K562 (cell line): ENCODE measurements at regions not wholly inside any gene's neighbourhood (a gene's known extent, or its start where the extent isn't known, plus 50 kb on each side); places are given as distances from the start of the nearest gene placed in this dataset.

Experiments
- ATAC-seq: fragments of 200-7000 bp; cut with Tn5 transposase; 3 replicates; pipeline ENCODE4 v1.9.1; 2020; ENCODE audit warnings: moderate library complexity
- BruUV-seq: library from RNA; stranded (reverse); fragments of 400-500 nt; replicated peaks from 2 replicates; lab custom pipeline; 2021; lab: Mats Ljungman, UMichigan
- CTCF ChIA-PET: fragments of 300-600 bp; formaldehyde crosslinking; extraction: SDS; loops from one replicate; lab custom pipeline; 2021; ENCODE audit warnings: low intra/inter-chr PET ratio; lab: Yijun Ruan, JAX
- POLR2A ChIA-PET: fragments of 300-600, 350-650 bp; sonication (Branson Sonifier 250); formaldehyde crosslinking; extraction: SDS; loops from one replicate; lab custom pipeline; 2021; ENCODE audit warnings: antibody characterized with exemption, inconsistent platforms; lab: Yijun Ruan, JAX
- DNase-seq, 4 experiments: peaks; one replicate each; pipeline versions ENCODE4 v3.0.0 to v3.0.0-alpha.2; 2011 to 2018; ENCODE audit warnings: low spot score in 3 of 4, mixed read lengths in 3 of 4; ENCODE audit errors: extremely low read depth in 1 of 4
- FAIRE-seq: peaks from 2 replicates; lab custom pipeline; 2011; peaks lifted over from hg19 to GRCh38; lab: Jason Lieb, UNC
- H2AFZ ChIP-seq: 2 replicates; pipeline ENCODE4 v1.6.0; 2011; ENCODE audit warnings: low read depth, low read length, control low read depth, inconsistent platforms
- H3K27ac ChIP-seq: fragments of 200-600 bp; 3 replicates; pipeline ENCODE4 v1.8.0; 2011; ENCODE audit warnings: low read depth, mild to moderate bottlenecking, control low read depth, inconsistent platforms, low read length, moderate library complexity, mixed read lengths; ENCODE audit errors: extremely low read depth
- H3K27me3 ChIP-seq, 2 experiments: fragments of 300-600 bp in 1 of 2; 2 replicates in 1 of 2; 3 replicates in 1 of 2; pipeline versions ENCODE4 v1.6.0 to v1.8.0; 2011; ENCODE audit warnings: inconsistent platforms in 2 of 2, low read length in 2 of 2, mild to moderate bottlenecking in 1 of 2, mixed read lengths in 1 of 2, moderate library complexity in 1 of 2; ENCODE audit not compliant: control insufficient read depth in 2 of 2, insufficient read depth in 2 of 2
- H3K36me3 ChIP-seq: fragments of 300-600 bp; 3 replicates; pipeline ENCODE4 v1.8.0; 2011; ENCODE audit warnings: mild to moderate bottlenecking, low read length, inconsistent platforms; ENCODE audit not compliant: control insufficient read depth, insufficient read depth
- H3K4me1 ChIP-seq, 2 experiments: fragments of 200-600 bp in 1 of 2; replicated peaks in 1 of 2; 2 replicates in 1 of 2; 3 replicates in 1 of 2; pipeline versions ENCODE4 v1.5.1 to v1.8.0; 2011; ENCODE audit warnings: inconsistent platforms in 2 of 2, low read length in 2 of 2, mild to moderate bottlenecking in 1 of 2, mixed read lengths in 1 of 2, moderate library complexity in 1 of 2; ENCODE audit not compliant: control insufficient read depth in 2 of 2, insufficient read depth in 2 of 2
- H3K4me2 ChIP-seq: 2 replicates; pipeline ENCODE4 v1.6.1; 2011; ENCODE audit warnings: low read length, control low read depth, inconsistent platforms, mixed read lengths; ENCODE audit not compliant: insufficient read depth
- H3K4me3 ChIP-seq: fragments of 200-600 bp; sonication (generic), shearing (Covaris generic); 2 replicates; pipeline ENCODE4 v1.5.1; 2016; ENCODE audit warnings: control low read depth, inconsistent platforms
- H3K79me2 ChIP-seq: fragments of 200-600 bp; 3 replicates; pipeline ENCODE4 v1.8.0; 2011; ENCODE audit warnings: low read length, inconsistent platforms; ENCODE audit not compliant: control insufficient read depth, insufficient read depth
- H3K9ac ChIP-seq, 2 experiments: 2 replicates each; pipeline versions ENCODE4 v1.6.0 to v1.6.1; 2011; ENCODE audit warnings: low read depth in 2 of 2, low read length in 2 of 2, control low read depth in 1 of 2, inconsistent platforms in 1 of 2, mild to moderate bottlenecking in 1 of 2, mixed read lengths in 1 of 2; ENCODE audit not compliant: insufficient read depth in 1 of 2
- H3K9me1 ChIP-seq: one replicate; pipeline ENCODE4 v1.6.0; 2011; ENCODE audit warnings: inconsistent platforms, mild to moderate bottlenecking, low read length, moderate library complexity; ENCODE audit not compliant: control insufficient read depth, insufficient read depth
- H3K9me3 ChIP-seq: replicated peaks from 2 replicates; pipeline ENCODE4 v1.5.1; 2011; ENCODE audit warnings: low read depth, low read length, inconsistent platforms; ENCODE audit not compliant: control insufficient read depth, insufficient read depth
- H4K20me1 ChIP-seq: replicated peaks from 2 replicates; pipeline ENCODE4 v1.6.1; 2011; ENCODE audit warnings: low read length, inconsistent platforms, mixed read lengths; ENCODE audit not compliant: control insufficient read depth, insufficient read depth
- MYNN ChIP-seq, 2 experiments: sonication (generic); formaldehyde crosslinking in 1 of 2; IDR thresholded peaks; 2 replicates each; pipeline versions ENCODE4 v1.5.0 to v1.6.1; 2016 to 2020; ENCODE audit warnings: antibody characterized with exemption in 1 of 2, missing genetic modification reagents in 1 of 2
- NCOR1 ChIP-seq: fragments of 450-650 bp; IDR thresholded peaks from 2 replicates; pipeline ENCODE4 v1.6.1; 2016; ENCODE audit warnings: mild to moderate bottlenecking, moderate library complexity
- SETDB1 ChIP-seq: IDR thresholded peaks from one replicate; pipeline ENCODE4 v1.6.1; 2012; ENCODE audit warnings: low read length, control low read depth, inconsistent platforms
- STAT5A ChIP-seq: IDR thresholded peaks from 2 replicates; pipeline ENCODE4 v1.6.1; 2012; ENCODE audit warnings: low read length, inconsistent platforms, borderline replicate concordance
- ZC3H8 ChIP-seq: fragments of 450-650 bp; IDR thresholded peaks from 2 replicates; pipeline ENCODE4 v1.6.1; 2017
- ZNF184 ChIP-seq: sonication (generic); formaldehyde crosslinking; IDR thresholded peaks from 2 replicates; pipeline ENCODE4 v1.5.0; 2020; ENCODE audit warnings: missing genetic modification reagents
- ZZZ3 ChIP-seq: fragments of 450-650 bp; IDR thresholded peaks from 2 replicates; pipeline ENCODE4 v1.6.1; 2016; ENCODE audit warnings: antibody characterized with exemption, mild to moderate bottlenecking, moderate library complexity
- WGBS: fragments of 100-300 bp; shearing (Covaris generic); methylation state at CpG from one replicate; pipeline ENCODE4 v1.1.6; 2016; ENCODE audit warnings: low coverage, mixed read lengths; ENCODE audit not compliant: insufficient coverage; ENCODE audit errors: missing lambda C conversion rate; 5-methylcytosine and 5-hydroxymethylcytosine counted together
- in situ Hi-C: fragments of 300-500 bp; cut with MboI; formaldehyde crosslinking; loops from 4 replicates; pipeline ENCODE4 v1.15.0; 2018; ENCODE audit warnings: inconsistent platforms, mixed read lengths
- intact Hi-C: fragments of 100-400 bp; cut with micrococcal nuclease; formaldehyde crosslinking; loops from 2 replicates; pipeline ENCODE4 v1.14.2; 2022

GRCh38 chr14:101331661-101332169 is 229.6 kb upstream of the DIO3 start (continued):
- no peak for TF ChIP-seq NCOR1

DNA sequence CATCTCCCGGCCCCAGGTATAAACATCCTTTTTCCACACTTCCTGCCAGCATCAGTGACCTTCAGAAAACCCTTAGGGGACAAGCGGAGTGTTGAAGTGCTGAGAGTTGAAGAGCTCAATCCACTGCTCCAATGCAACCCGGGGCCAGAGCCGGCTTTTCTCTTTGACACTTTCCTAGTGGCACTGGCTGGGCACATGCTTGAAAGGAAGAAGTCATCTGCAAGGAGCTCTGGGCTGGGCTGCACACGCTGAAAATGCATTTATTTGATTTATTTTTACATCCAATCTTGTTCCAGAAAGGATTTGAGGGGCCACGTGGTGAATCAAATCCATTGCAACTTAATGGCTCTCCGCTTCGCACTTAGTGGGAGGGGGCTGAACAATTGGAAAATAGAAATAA is 229.0 kb upstream of the DIO3 start:
- no peak overlapping the region for H3K4me2 ChIP-seq
- ChIA-PET CTCF (no interaction called here), POLR2A (no interaction called here)
- in situ Hi-C loops (no loop called here), intact Hi-C loops (no loop called here)
- no peak overlapping the region for H3K4me3 ChIP-seq
- DNase-seq: no peak
- H3K27ac ChIP-seq: no peak overlapping the region
- no peaks in the 10 kb centered on the region for H3K9me3 ChIP-seq
- no peak for ATAC-seq
- H3K36me3 ChIP-seq: no peaks in the 10 kb centered on the region
- no peaks in the 10 kb centered on the region for H3K79me2 ChIP-seq
- H2AFZ ChIP-seq: no peak overlapping the region
- no TSS peak for BruUV-seq
- no peaks in the 10 kb centered on the region for H3K4me1 ChIP-seq
- H4K20me1 ChIP-seq: no peaks in the 10 kb centered on the region
- WGBS: 0% methylated on average over 6 of the region's 8 CpGs
- H3K27me3 ChIP-seq: peaks cover 6 to 59% of the 10 kb centered on the region in 2 experiments
- FAIRE-seq: no peak
- no peak overlapping the region for H3K9ac ChIP-seq
- TF ChIP-seq ZZZ3 (no peak), SETDB1 (no peak), ZC3H8 (no peak), ZNF184 (CRISPR knock-in tag) (no peak), STAT5A (no peak), MYNN (IDR thresholded peaks at IDR 0.05) (no peak), MYNN (CRISPR knock-in tag; IDR thresholded peaks at IDR 0.05) (no peak)
- no peaks in the 10 kb centered on the region for H3K9me1 ChIP-seq
